NB4 (cell line): ENCODE measurements at regions not wholly inside any gene's neighbourhood (a gene's known extent, or its start where the extent isn't known, plus 50 kb on each side); places are given as distances from the start of the nearest gene placed in this dataset.

Experiments
- POLR2A ChIP-seq: IDR thresholded peaks from 2 replicates; pipeline ENCODE4 v1.6.1; 2011; ENCODE audit warnings: mild to moderate bottlenecking; ENCODE audit not compliant: insufficient read length; ENCODE audit errors: extremely low read depth
- TF ChIP-seq, protein P1 (sequence below): IDR thresholded peaks from one replicate; pipeline ENCODE4 v1.5.1; 2012; ENCODE audit warnings: low read depth, low read length

DNA sequence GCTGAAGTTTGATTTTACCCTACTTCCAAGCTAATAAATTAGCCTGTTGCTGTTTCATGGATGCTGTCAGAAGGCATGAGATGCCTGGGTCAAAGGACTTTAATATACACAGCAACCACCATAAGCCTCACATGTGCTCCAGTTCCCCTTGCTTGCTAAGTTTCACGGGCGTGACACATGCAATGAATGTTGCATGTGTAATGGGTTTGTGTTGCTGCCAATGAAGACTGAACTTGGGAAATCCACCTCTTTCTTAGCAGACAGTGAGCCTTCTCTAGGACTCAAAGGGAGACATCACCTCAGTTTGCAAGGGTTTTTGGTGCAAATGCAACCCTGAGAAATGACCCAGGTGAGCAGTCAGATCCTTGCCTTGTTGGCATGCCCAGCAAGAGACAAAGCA is 505.5 kb upstream of the PODXL start:
- TF ChIP-seq, protein P1, sequence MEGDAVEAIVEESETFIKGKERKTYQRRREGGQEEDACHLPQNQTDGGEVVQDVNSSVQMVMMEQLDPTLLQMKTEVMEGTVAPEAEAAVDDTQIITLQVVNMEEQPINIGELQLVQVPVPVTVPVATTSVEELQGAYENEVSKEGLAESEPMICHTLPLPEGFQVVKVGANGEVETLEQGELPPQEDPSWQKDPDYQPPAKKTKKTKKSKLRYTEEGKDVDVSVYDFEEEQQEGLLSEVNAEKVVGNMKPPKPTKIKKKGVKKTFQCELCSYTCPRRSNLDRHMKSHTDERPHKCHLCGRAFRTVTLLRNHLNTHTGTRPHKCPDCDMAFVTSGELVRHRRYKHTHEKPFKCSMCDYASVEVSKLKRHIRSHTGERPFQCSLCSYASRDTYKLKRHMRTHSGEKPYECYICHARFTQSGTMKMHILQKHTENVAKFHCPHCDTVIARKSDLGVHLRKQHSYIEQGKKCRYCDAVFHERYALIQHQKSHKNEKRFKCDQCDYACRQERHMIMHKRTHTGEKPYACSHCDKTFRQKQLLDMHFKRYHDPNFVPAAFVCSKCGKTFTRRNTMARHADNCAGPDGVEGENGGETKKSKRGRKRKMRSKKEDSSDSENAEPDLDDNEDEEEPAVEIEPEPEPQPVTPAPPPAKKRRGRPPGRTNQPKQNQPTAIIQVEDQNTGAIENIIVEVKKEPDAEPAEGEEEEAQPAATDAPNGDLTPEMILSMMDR = no peak
- TF ChIP-seq POLR2A = no peak
